HEK293 (cell line): ENCODE measurements at regions not wholly inside any gene's neighbourhood (a gene's known extent, or its start where the extent isn't known, plus 50 kb on each side); places are given as distances from the start of the nearest gene placed in this dataset.
A peak's percentile ranks its signal among the peaks of the same experiment; 100 is the strongest.

ENCODE experiments used
- CTCF ChIA-PET: fragments of 350-600 bp; formaldehyde crosslinking; extraction: SDS; loops from one replicate; lab custom pipeline; 2021; ENCODE audit warnings: antibody characterized with exemption; lab: Yijun Ruan, JAX
- POLR2A ChIA-PET: fragments of 300-600 bp; formaldehyde crosslinking; extraction: SDS; loops from one replicate; lab custom pipeline; 2020; ENCODE audit warnings: antibody characterized with exemption, inconsistent platforms; lab: Yijun Ruan, JAX
- H3K27ac ChIP-seq: fragments of 200-500 bp; sonication (Bioruptor generic); 2 replicates; pipeline ENCODE4 v1.5.1; 2014; ENCODE audit warnings: low read depth, low read length, control low read depth, inconsistent platforms; ENCODE audit errors: extremely low read depth
- H3K36me3 ChIP-seq, 2 experiments: fragments of 200-500 bp in 1 of 2; sonication (Bioruptor generic) in 1 of 2; 1 replicate in 1 of 2; 2 replicates in 1 of 2; pipeline ENCODE4 v1.5.1; 2014 to 2017; ENCODE audit warnings: inconsistent platforms in 2 of 2, low read length in 2 of 2; ENCODE audit not compliant: control insufficient read depth in 2 of 2, insufficient read depth in 1 of 2
- H3K4me1 ChIP-seq: fragments of 200-500 bp; sonication (Bioruptor generic); 2 replicates; pipeline ENCODE4 v1.5.1; 2014; ENCODE audit warnings: mild to moderate bottlenecking, low read length, inconsistent platforms; ENCODE audit not compliant: control insufficient read depth, insufficient read depth
- H3K4me3 ChIP-seq: 2 replicates; pipeline ENCODE4 v1.5.1; 2011; ENCODE audit warnings: low read depth, mild to moderate bottlenecking, control low read depth, low read length, moderate library complexity
- H3K9me3 ChIP-seq: fragments of 200-500 bp; sonication (Bioruptor generic); 2 replicates; pipeline ENCODE4 v1.5.1; 2014; ENCODE audit warnings: low read depth, low read length, inconsistent platforms; ENCODE audit not compliant: control insufficient read depth, insufficient read depth
- IKZF3 ChIP-seq: fragments of 450-650 bp; IDR thresholded peaks from 2 replicates; pipeline ENCODE4 v1.5.0; 2018; ENCODE audit warnings: missing biosample characterization, mild to moderate bottlenecking, missing genetic modification characterization, moderate library complexity
- ZNF654 ChIP-seq: fragments of 450-650 bp; formaldehyde crosslinking; IDR thresholded peaks from 2 replicates; pipeline ENCODE4 v1.5.1; 2016; ENCODE audit warnings: low read depth, missing biosample characterization, missing genetic modification characterization

DNA sequence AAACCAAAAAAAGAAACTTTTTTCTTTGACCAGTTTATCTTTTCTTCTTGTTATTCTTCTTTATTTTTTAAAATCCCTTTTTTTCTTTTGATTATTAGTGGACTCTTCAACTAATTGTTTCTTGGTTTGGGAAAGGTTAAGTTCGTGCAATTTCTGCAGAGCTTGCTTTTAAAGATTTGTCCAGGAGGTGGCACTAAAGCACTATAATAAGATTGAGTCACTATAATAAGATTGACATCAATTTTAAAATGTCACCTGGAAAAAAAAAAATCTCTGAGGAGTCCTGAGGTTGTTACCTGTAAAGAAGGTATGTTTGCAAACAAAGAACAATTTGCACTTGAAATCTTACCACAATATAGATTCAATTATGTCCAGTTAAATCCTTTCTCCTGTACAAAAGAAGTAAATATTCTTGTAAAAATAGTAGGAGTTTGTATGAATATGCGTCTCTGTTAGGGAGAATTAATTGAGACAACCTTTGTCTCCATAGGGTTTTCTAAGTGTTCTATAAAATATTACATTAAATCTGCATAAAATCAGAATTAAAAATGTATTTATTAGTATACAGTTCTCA lies 166.7 kb downstream of the ADGRL4 start:
- no peak overlapping the region for H3K27ac ChIP-seq
- no peak overlapping the region for H3K4me3 ChIP-seq
- TF ChIP-seq IKZF3 (tag by site-specific recombination), result no peak
- TF ChIP-seq ZNF654 (tag by site-specific recombination), result peak; percentile 89
- no peaks in the 10 kb centered on the region for H3K36me3 ChIP-seq
- CTCF ChIA-PET, result interaction anchor here (0.5 to 1.7 kb wide), 12 partner anchors 14 to 549 kb away, joined by 3 to 11 read pairs (median 4); no protein-coding TSS in a partner anchor
- POLR2A ChIA-PET, result no interaction called here
- no peaks in the 10 kb centered on the region for H3K9me3 ChIP-seq
- H3K4me1 ChIP-seq, result peaks cover 7% of the 10 kb centered on the region; the same call in 1 of the 2 replicates
